ENCODE measurements at regions not wholly inside any gene's neighbourhood (a gene's known extent, or its start where the extent isn't known, plus 50 kb on each side); places are given as distances from the start of the nearest gene placed in this dataset.

GRCh38 chr1:30345491-30346130 is 377.8 kb downstream of the MATN1 start:
- no peak for DNase-seq (ENCODE audit: low read depth, low spot score)
- TF ChIP-seq SUZ12 (IDR thresholded peaks at IDR 0.05; ENCODE audit: extremely low read depth, insufficient read depth, insufficient read length) (no peak), YY1 (IDR thresholded peaks at IDR 0.05; ENCODE audit: insufficient read depth, insufficient read length) (no peak), ZNF274 (IDR thresholded peaks at IDR 0.05; ENCODE audit: low read depth, low read length) (no peak)
- Histone ChIP-seq H3K36me3 (ENCODE audit: insufficient read depth, insufficient read length, low read length) (no peaks in the 10 kb centered on the region), H3K4me1 (ENCODE audit: insufficient read depth, insufficient read length) (no peaks in the 10 kb centered on the region), H3K4me3 (ENCODE audit: insufficient read length, low read depth) (no peak overlapping the region), H3K9ac (ENCODE audit: insufficient read length, low read depth) (no peak overlapping the region), H3K27me3 (ENCODE audit: insufficient read depth, insufficient read length) (peaks cover 13% of the 10 kb centered on the region), H3K9me3 (ENCODE audit: insufficient read depth, low read length) (peaks cover 19% of the 10 kb centered on the region)

- Histone ChIP-seq H3K9me3 (ENCODE audit: insufficient read depth, low read length) (peaks cover 10% of the 10 kb centered on the region), H3K4me3 (ENCODE audit: insufficient read length, low read depth) (no peak overlapping the region), H3K9ac (ENCODE audit: insufficient read length, low read depth) (no peak overlapping the region), H3K36me3 (ENCODE audit: insufficient read depth, insufficient read length, low read length) (no peaks in the 10 kb centered on the region), H3K27me3 (ENCODE audit: insufficient read depth, insufficient read length) (peaks cover 13% of the 10 kb centered on the region), H3K4me1 (ENCODE audit: insufficient read depth, insufficient read length) (no peaks in the 10 kb centered on the region)
- DNase-seq (ENCODE audit: low read depth, low spot score), result no peak
- TF ChIP-seq ZNF274 (IDR thresholded peaks at IDR 0.05; ENCODE audit: low read depth, low read length) (no peak), SUZ12 (IDR thresholded peaks at IDR 0.05; ENCODE audit: extremely low read depth, insufficient read depth, insufficient read length) (no peak), YY1 (IDR thresholded peaks at IDR 0.05; ENCODE audit: insufficient read depth, insufficient read length) (no peak)
Measured at GRCh38 chr1:30343562-30343961, 379.8 kb downstream of the MATN1 start.

- Histone ChIP-seq H3K9me3 (ENCODE audit: insufficient read depth, low read length) (0 out of 2 replicates have a peak, but pooled peaks cover under 1% of the 10 kb centered on the region), H3K36me3 (ENCODE audit: insufficient read depth, insufficient read length, low read length) (no peaks in the 10 kb centered on the region), H3K27me3 (ENCODE audit: insufficient read depth, insufficient read length) (peaks cover 13% of the 10 kb centered on the region), H3K4me3 (ENCODE audit: insufficient read length, low read depth) (peak overlapping the region; percentile 16), H3K4me1 (ENCODE audit: insufficient read depth, insufficient read length) (no peaks in the 10 kb centered on the region), H3K9ac (ENCODE audit: insufficient read length, low read depth) (peak overlapping the region; percentile 34)
- no peak for TF ChIP-seq YY1 (IDR thresholded peaks at IDR 0.05; ENCODE audit: insufficient read depth, insufficient read length)
- TF ChIP-seq SUZ12 (IDR thresholded peaks at IDR 0.05; ENCODE audit: extremely low read depth, insufficient read depth, insufficient read length), result no peak
- no peak for TF ChIP-seq ZNF274 (IDR thresholded peaks at IDR 0.05; ENCODE audit: low read depth, low read length)
- DNase-seq (ENCODE audit: low read depth, low spot score), result no peak
Measured at GRCh38 chr1:30342535-30343141, 380.7 kb downstream of the MATN1 start.

GRCh38 chr1:30340934-30341333 is 382.5 kb downstream of the MATN1 start:
- no peaks in the 10 kb centered on the region for H3K4me1 ChIP-seq (ENCODE audit: insufficient read depth, insufficient read length)
- no peaks in the 10 kb centered on the region for H3K9me3 ChIP-seq (ENCODE audit: insufficient read depth, low read length)
- H3K9ac ChIP-seq (ENCODE audit: insufficient read length, low read depth), result no peak overlapping the region
- no peak for DNase-seq (ENCODE audit: low read depth, low spot score)
- no peak overlapping the region for H3K4me3 ChIP-seq (ENCODE audit: insufficient read length, low read depth)
- no peak for TF ChIP-seq YY1 (IDR thresholded peaks at IDR 0.05; ENCODE audit: insufficient read depth, insufficient read length)
- TF ChIP-seq ZNF274 (IDR thresholded peaks at IDR 0.05; ENCODE audit: low read depth, low read length), result no peak
- TF ChIP-seq SUZ12 (IDR thresholded peaks at IDR 0.05; ENCODE audit: extremely low read depth, insufficient read depth, insufficient read length), result no peak
- H3K36me3 ChIP-seq (ENCODE audit: insufficient read depth, insufficient read length, low read length), result no peaks in the 10 kb centered on the region
- peaks cover 13% of the 10 kb centered on the region for H3K27me3 ChIP-seq (ENCODE audit: insufficient read depth, insufficient read length)

- no peak overlapping the region for H3K9ac ChIP-seq (ENCODE audit: insufficient read length, low read depth)
- no peaks in the 10 kb centered on the region for H3K9me3 ChIP-seq (ENCODE audit: insufficient read depth, low read length)
- H3K4me3 ChIP-seq (ENCODE audit: insufficient read length, low read depth), result no peak overlapping the region
- no peak for DNase-seq (ENCODE audit: low read depth, low spot score)
- TF ChIP-seq SUZ12 (IDR thresholded peaks at IDR 0.05; ENCODE audit: extremely low read depth, insufficient read depth, insufficient read length) (no peak), YY1 (IDR thresholded peaks at IDR 0.05; ENCODE audit: insufficient read depth, insufficient read length) (no peak), ZNF274 (IDR thresholded peaks at IDR 0.05; ENCODE audit: low read depth, low read length) (no peak)
- H3K27me3 ChIP-seq (ENCODE audit: insufficient read depth, insufficient read length), result peaks cover 13% of the 10 kb centered on the region
- peaks cover 2% of the 10 kb centered on the region for H3K4me1 ChIP-seq (ENCODE audit: insufficient read depth, insufficient read length)
- H3K36me3 ChIP-seq (ENCODE audit: insufficient read depth, insufficient read length, low read length), result no peaks in the 10 kb centered on the region
Measured at GRCh38 chr1:30339866-30340265, 383.5 kb downstream of the MATN1 start.

GRCh38 chr1:30338765-30339164 is 384.6 kb downstream of the MATN1 start:
- Histone ChIP-seq H3K4me3 (ENCODE audit: insufficient read length, low read depth) (no peak overlapping the region), H3K36me3 (ENCODE audit: insufficient read depth, insufficient read length, low read length) (no peaks in the 10 kb centered on the region), H3K4me1 (ENCODE audit: insufficient read depth, insufficient read length) (peaks cover 2% of the 10 kb centered on the region), H3K9ac (ENCODE audit: insufficient read length, low read depth) (no peak overlapping the region), H3K27me3 (ENCODE audit: insufficient read depth, insufficient read length) (peaks cover 13% of the 10 kb centered on the region), H3K9me3 (ENCODE audit: insufficient read depth, low read length) (no peaks in the 10 kb centered on the region)
- TF ChIP-seq YY1 (IDR thresholded peaks at IDR 0.05; ENCODE audit: insufficient read depth, insufficient read length) (no peak), SUZ12 (IDR thresholded peaks at IDR 0.05; ENCODE audit: extremely low read depth, insufficient read depth, insufficient read length) (no peak), ZNF274 (IDR thresholded peaks at IDR 0.05; ENCODE audit: low read depth, low read length) (no peak)
- no peak for DNase-seq (ENCODE audit: low read depth, low spot score)

- DNase-seq (ENCODE audit: low read depth, low spot score), result no peak
- H3K9me3 ChIP-seq (ENCODE audit: insufficient read depth, low read length), result no peaks in the 10 kb centered on the region
Measured at GRCh38 chr1:30337324-30337620, 386.1 kb downstream of the MATN1 start.

More at GRCh38 chr1:30337324-30337620, 386.1 kb downstream of the MATN1 start:
- Histone ChIP-seq H3K4me3 (ENCODE audit: insufficient read length, low read depth) (no peak overlapping the region), H3K4me1 (ENCODE audit: insufficient read depth, insufficient read length) (peaks cover 9% of the 10 kb centered on the region), H3K36me3 (ENCODE audit: insufficient read depth, insufficient read length, low read length) (no peaks in the 10 kb centered on the region), H3K9ac (ENCODE audit: insufficient read length, low read depth) (no peak overlapping the region), H3K27me3 (ENCODE audit: insufficient read depth, insufficient read length) (peaks cover 7% of the 10 kb centered on the region)
- TF ChIP-seq SUZ12 (IDR thresholded peaks at IDR 0.05; ENCODE audit: extremely low read depth, insufficient read depth, insufficient read length) (no peak), ZNF274 (IDR thresholded peaks at IDR 0.05; ENCODE audit: low read depth, low read length) (no peak), YY1 (IDR thresholded peaks at IDR 0.05; ENCODE audit: insufficient read depth, insufficient read length) (no peak)

Data from NT2/D1 (cell line).